Hepatocyte (in vitro differentiated cells): ENCODE measurements at regions not wholly inside any gene's neighbourhood (a gene's known extent, or its start where the extent isn't known, plus 50 kb on each side); places are given as distances from the start of the nearest gene placed in this dataset.

ENCODE experiments used
- DNase-seq: peaks from one replicate; pipeline ENCODE4 v3.0.0-alpha.2; 2016; ENCODE audit warnings: low spot score
- H2AFZ ChIP-seq: fragments of 200-600 bp; sonication (generic); 2 replicates; pipeline ENCODE4 v1.6.0; 2016; ENCODE audit warnings: antibody characterized with exemption, mild to moderate bottlenecking
- H3K27ac ChIP-seq: fragments of 200-600 bp; sonication (generic); 2 replicates; pipeline ENCODE4 v1.5.1; 2016; ENCODE audit warnings: mild to moderate bottlenecking
- H3K27me3 ChIP-seq: fragments of 200-600 bp; sonication (generic); 2 replicates; pipeline ENCODE4 v1.6.1; 2016
- H3K36me3 ChIP-seq: fragments of 200-600 bp; sonication (generic); replicated peaks from 2 replicates; pipeline ENCODE4 v1.5.1; 2016; ENCODE audit warnings: low read depth; ENCODE audit not compliant: insufficient read depth
- H3K4me1 ChIP-seq: fragments of 200-600 bp; sonication (generic); 2 replicates; pipeline ENCODE4 v1.5.1; 2016; ENCODE audit warnings: mild to moderate bottlenecking, moderate library complexity; ENCODE audit not compliant: insufficient read depth
- H3K4me2 ChIP-seq: fragments of 200-600 bp; sonication (generic); 2 replicates; pipeline ENCODE4 v1.6.0; 2016
- H3K4me3 ChIP-seq: fragments of 200-600 bp; sonication (generic); 2 replicates; pipeline ENCODE4 v1.5.1; 2016; ENCODE audit warnings: mild to moderate bottlenecking
- H3K79me2 ChIP-seq: fragments of 200-600 bp; sonication (generic); 2 replicates; pipeline ENCODE4 v1.6.0; 2017; ENCODE audit warnings: mild to moderate bottlenecking
- H3K9me2 ChIP-seq: fragments of 200-600 bp; sonication (generic); replicated peaks from 2 replicates; pipeline ENCODE4 v1.6.0; 2017; ENCODE audit warnings: mild to moderate bottlenecking; ENCODE audit not compliant: insufficient read depth
- H3K9me3 ChIP-seq: fragments of 200-600 bp; sonication (generic); 2 replicates; pipeline ENCODE4 v1.5.1; 2016; ENCODE audit warnings: low read depth, mild to moderate bottlenecking
- H4K20me1 ChIP-seq: fragments of 200-600 bp; sonication (generic); 2 replicates; pipeline ENCODE4 v1.6.0; 2016; ENCODE audit warnings: mild to moderate bottlenecking; ENCODE audit not compliant: insufficient read depth, poor library complexity, severe bottlenecking
- EZH2 ChIP-seq: fragments of 200-600 bp; sonication (generic); IDR thresholded peaks from 2 replicates; pipeline ENCODE4 v1.6.1; 2016; ENCODE audit warnings: antibody characterized with exemption, mild to moderate bottlenecking, borderline replicate concordance
- EZH2phosphoT487 ChIP-seq: fragments of 200-600 bp; sonication (generic); IDR thresholded peaks from one replicate; pipeline ENCODE4 v1.6.1; 2018; ENCODE audit warnings: antibody characterized with exemption, mild to moderate bottlenecking, low read depth, moderate library complexity; ENCODE audit not compliant: unreplicated experiment, severe bottlenecking
- WGBS: methylation state at CpG from one replicate; pipeline ENCODE4 v1.1.6; 2016; ENCODE audit warnings: low lambda C conversion rate; ENCODE audit errors: missing lambda C conversion rate; 5-methylcytosine and 5-hydroxymethylcytosine counted together
- TF ChIP-seq, protein P1 (sequence below): fragments of 200-600 bp; sonication (generic); IDR thresholded peaks from 2 replicates; pipeline ENCODE4 v1.5.1; 2016; ENCODE audit warnings: antibody characterized with exemption, mild to moderate bottlenecking; ENCODE audit not compliant: poor library complexity

- no peaks in the 10 kb centered on the region for H3K4me1 ChIP-seq
- no peaks in the 10 kb centered on the region for H3K27me3 ChIP-seq
- WGBS = 91% methylated on average over 1 of the region's 1 CpG
- no peaks in the 10 kb centered on the region for H3K9me3 ChIP-seq
- no peak overlapping the region for H3K4me2 ChIP-seq
- H3K36me3 ChIP-seq = no peaks in the 10 kb centered on the region
- H3K9me2 ChIP-seq = no peaks in the 10 kb centered on the region
- H3K4me3 ChIP-seq = no peak overlapping the region
- H3K27ac ChIP-seq = no peak overlapping the region
- H2AFZ ChIP-seq = no peak overlapping the region
- no peak for DNase-seq
- H4K20me1 ChIP-seq = no peaks in the 10 kb centered on the region
- TF ChIP-seq EZH2 (no peak), EZH2phosphoT487 (no peak)
- TF ChIP-seq, protein P1, sequence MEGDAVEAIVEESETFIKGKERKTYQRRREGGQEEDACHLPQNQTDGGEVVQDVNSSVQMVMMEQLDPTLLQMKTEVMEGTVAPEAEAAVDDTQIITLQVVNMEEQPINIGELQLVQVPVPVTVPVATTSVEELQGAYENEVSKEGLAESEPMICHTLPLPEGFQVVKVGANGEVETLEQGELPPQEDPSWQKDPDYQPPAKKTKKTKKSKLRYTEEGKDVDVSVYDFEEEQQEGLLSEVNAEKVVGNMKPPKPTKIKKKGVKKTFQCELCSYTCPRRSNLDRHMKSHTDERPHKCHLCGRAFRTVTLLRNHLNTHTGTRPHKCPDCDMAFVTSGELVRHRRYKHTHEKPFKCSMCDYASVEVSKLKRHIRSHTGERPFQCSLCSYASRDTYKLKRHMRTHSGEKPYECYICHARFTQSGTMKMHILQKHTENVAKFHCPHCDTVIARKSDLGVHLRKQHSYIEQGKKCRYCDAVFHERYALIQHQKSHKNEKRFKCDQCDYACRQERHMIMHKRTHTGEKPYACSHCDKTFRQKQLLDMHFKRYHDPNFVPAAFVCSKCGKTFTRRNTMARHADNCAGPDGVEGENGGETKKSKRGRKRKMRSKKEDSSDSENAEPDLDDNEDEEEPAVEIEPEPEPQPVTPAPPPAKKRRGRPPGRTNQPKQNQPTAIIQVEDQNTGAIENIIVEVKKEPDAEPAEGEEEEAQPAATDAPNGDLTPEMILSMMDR = no peak
- H3K79me2 ChIP-seq = no peaks in the 10 kb centered on the region
Observed at GRCh38 chr18:51391215-51391614, 193.7 kb upstream of the MEX3C start.

GRCh38 chr18:51391731-51392130 lies 194.2 kb upstream of the MEX3C start:
- Histone ChIP-seq H3K9me3 (no peaks in the 10 kb centered on the region), H3K27ac (no peak overlapping the region), H3K9me2 (no peaks in the 10 kb centered on the region), H3K4me1 (no peaks in the 10 kb centered on the region), H3K4me3 (no peak overlapping the region), H4K20me1 (no peaks in the 10 kb centered on the region), H3K79me2 (no peaks in the 10 kb centered on the region), H2AFZ (no peak overlapping the region), H3K4me2 (no peak overlapping the region), H3K27me3 (no peaks in the 10 kb centered on the region), H3K36me3 (no peaks in the 10 kb centered on the region)
- no peak for DNase-seq
- 90% methylated on average over 5 of the region's 5 CpGs for WGBS
- TF ChIP-seq EZH2phosphoT487 = no peak
- TF ChIP-seq EZH2 = no peak
- TF ChIP-seq, protein P1 = no peak

GRCh38 chr18:51397347-51397962 lies 200.0 kb upstream of the MEX3C start:
- 85% methylated on average over 4 of the region's 4 CpGs for WGBS
- H3K4me1 ChIP-seq = no peaks in the 10 kb centered on the region

More at GRCh38 chr18:51397347-51397962, 200.0 kb upstream of the MEX3C start:
- Histone ChIP-seq H4K20me1 (no peaks in the 10 kb centered on the region), H3K9me2 (no peaks in the 10 kb centered on the region), H3K27me3 (no peaks in the 10 kb centered on the region), H3K4me2 (no peak overlapping the region), H3K9me3 (no peaks in the 10 kb centered on the region), H3K4me3 (no peak overlapping the region), H3K36me3 (no peaks in the 10 kb centered on the region), H3K27ac (no peak overlapping the region), H2AFZ (no peak overlapping the region), H3K79me2 (no peaks in the 10 kb centered on the region)
- DNase-seq = no peak
- TF ChIP-seq, protein P1 = no peak
- TF ChIP-seq EZH2 (no peak), EZH2phosphoT487 (no peak)
